ENCODE measurements at regions not wholly inside any gene's neighbourhood (a gene's known extent, or its start where the extent isn't known, plus 50 kb on each side); places are given as distances from the start of the nearest gene placed in this dataset.

DNA sequence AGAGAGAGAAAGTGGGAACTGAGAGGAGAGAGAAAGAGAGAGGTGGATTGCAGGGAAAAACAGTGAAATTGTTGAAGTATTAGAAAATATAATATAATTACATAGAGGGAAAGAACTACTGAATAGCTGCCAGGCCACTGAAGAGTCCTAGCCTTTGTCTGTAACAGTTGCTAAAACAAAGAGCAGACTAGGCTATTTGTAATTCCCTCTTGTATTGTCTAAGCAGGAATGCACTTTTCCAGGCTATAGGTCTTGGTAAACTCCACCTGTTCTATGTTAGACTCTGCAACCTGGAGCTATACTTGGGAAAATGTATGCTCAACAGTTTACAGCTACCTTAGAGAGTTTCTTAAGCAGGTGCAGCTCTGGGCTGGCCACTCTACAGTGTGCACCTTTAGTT lies 1063.3 kb downstream of the ADGRL3 start:
- Histone ChIP-seq H3K9me3 (ENCODE audit: low read depth, low read length) (peaks cover 3% of the 10 kb centered on the region), H2AFZ (ENCODE audit: low read length) (no peak overlapping the region), H3K4me2 (ENCODE audit: insufficient read depth, low read length) (no peak overlapping the region), H3K27ac (ENCODE audit: low read depth, low read length) (no peak overlapping the region), H3K79me2 (ENCODE audit: insufficient read depth, low read length) (no peaks in the 10 kb centered on the region), H3K4me1 (ENCODE audit: insufficient read depth, low read length) (no peaks in the 10 kb centered on the region), H3K4me3 (ENCODE audit: insufficient read depth, low read length) (no peak overlapping the region), H3K27me3 (ENCODE audit: insufficient read depth, low read length) (no peaks in the 10 kb centered on the region), H4K20me1 (ENCODE audit: insufficient read depth, low read length) (no peaks in the 10 kb centered on the region), H3K36me3 (ENCODE audit: insufficient read depth, low read length) (no peaks in the 10 kb centered on the region)
- DNase-seq (ENCODE audit: insufficient read length, low spot score, missing footprints): no peak
- TF ChIP-seq, protein P1, sequence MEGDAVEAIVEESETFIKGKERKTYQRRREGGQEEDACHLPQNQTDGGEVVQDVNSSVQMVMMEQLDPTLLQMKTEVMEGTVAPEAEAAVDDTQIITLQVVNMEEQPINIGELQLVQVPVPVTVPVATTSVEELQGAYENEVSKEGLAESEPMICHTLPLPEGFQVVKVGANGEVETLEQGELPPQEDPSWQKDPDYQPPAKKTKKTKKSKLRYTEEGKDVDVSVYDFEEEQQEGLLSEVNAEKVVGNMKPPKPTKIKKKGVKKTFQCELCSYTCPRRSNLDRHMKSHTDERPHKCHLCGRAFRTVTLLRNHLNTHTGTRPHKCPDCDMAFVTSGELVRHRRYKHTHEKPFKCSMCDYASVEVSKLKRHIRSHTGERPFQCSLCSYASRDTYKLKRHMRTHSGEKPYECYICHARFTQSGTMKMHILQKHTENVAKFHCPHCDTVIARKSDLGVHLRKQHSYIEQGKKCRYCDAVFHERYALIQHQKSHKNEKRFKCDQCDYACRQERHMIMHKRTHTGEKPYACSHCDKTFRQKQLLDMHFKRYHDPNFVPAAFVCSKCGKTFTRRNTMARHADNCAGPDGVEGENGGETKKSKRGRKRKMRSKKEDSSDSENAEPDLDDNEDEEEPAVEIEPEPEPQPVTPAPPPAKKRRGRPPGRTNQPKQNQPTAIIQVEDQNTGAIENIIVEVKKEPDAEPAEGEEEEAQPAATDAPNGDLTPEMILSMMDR (IDR thresholded peaks at IDR 0.05; ENCODE audit: extremely low read depth, low read depth, low read length): no peak

DNA sequence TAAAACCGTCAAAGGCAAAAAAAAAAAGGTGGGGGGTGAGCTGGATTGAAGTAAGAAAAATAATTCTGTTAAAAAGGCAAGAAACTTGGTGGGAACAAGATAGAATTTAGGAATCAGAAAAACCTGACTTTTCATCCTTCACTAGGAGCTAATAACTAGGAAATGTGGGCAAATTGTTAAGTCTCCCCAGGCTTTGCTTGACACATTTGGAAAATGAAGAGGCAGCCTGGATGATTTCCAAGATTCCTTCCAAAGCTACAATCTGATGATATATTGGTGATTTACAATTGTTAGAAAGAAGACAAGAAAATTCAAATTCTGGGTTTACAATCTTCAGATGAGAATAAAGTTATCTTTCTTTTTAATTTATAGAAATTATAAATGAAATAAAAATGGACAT lies 1062.5 kb downstream of the ADGRL3 start:
- Histone ChIP-seq H3K79me2 (ENCODE audit: insufficient read depth, low read length) (no peaks in the 10 kb centered on the region), H3K27me3 (ENCODE audit: insufficient read depth, low read length) (no peaks in the 10 kb centered on the region), H3K4me2 (ENCODE audit: insufficient read depth, low read length) (no peak overlapping the region), H3K4me1 (ENCODE audit: insufficient read depth, low read length) (no peaks in the 10 kb centered on the region), H3K27ac (ENCODE audit: low read depth, low read length) (no peak overlapping the region), H3K36me3 (ENCODE audit: insufficient read depth, low read length) (no peaks in the 10 kb centered on the region), H2AFZ (ENCODE audit: low read length) (no peak overlapping the region), H3K9me3 (ENCODE audit: low read depth, low read length) (peaks cover 3% of the 10 kb centered on the region), H3K4me3 (ENCODE audit: insufficient read depth, low read length) (no peak overlapping the region), H4K20me1 (ENCODE audit: insufficient read depth, low read length) (no peaks in the 10 kb centered on the region)
- TF ChIP-seq, protein P1 (IDR thresholded peaks at IDR 0.05; ENCODE audit: extremely low read depth, low read depth, low read length): no peak
- DNase-seq (ENCODE audit: insufficient read length, low spot score, missing footprints): no peak

DNA sequence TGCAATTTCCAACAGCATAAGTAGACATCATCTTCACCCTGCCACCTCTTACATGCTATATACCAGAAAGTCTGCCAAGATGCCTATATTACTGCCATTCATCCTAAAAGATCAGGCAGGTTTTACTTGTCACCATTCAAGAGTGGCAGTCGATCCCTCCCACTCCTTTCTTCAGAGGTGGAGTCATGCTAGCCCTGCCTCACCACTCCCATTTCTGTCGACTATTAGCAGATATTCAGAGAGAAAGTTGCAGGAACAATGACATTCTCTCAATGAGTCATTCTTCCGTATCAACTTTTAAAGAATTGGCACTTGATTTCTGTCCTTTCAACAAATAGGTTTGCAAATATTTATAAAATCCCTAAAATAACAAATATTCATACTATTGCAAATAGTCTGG lies 1060.1 kb downstream of the ADGRL3 start:
- H3K79me2 ChIP-seq (ENCODE audit: insufficient read depth, low read length): no peaks in the 10 kb centered on the region
- no peak overlapping the region for H3K4me2 ChIP-seq (ENCODE audit: insufficient read depth, low read length)
- no peaks in the 10 kb centered on the region for H3K36me3 ChIP-seq (ENCODE audit: insufficient read depth, low read length)
- DNase-seq (ENCODE audit: insufficient read length, low spot score, missing footprints): no peak
- H3K27me3 ChIP-seq (ENCODE audit: insufficient read depth, low read length): no peaks in the 10 kb centered on the region
- H3K27ac ChIP-seq (ENCODE audit: low read depth, low read length): no peak overlapping the region
- no peak overlapping the region for H2AFZ ChIP-seq (ENCODE audit: low read length)
- H3K9me3 ChIP-seq (ENCODE audit: low read depth, low read length): peaks cover 3% of the 10 kb centered on the region
- no peak overlapping the region for H3K4me3 ChIP-seq (ENCODE audit: insufficient read depth, low read length)
- H3K4me1 ChIP-seq (ENCODE audit: insufficient read depth, low read length): no peaks in the 10 kb centered on the region
- TF ChIP-seq, protein P1 (IDR thresholded peaks at IDR 0.05; ENCODE audit: extremely low read depth, low read depth, low read length): no peak
- no peaks in the 10 kb centered on the region for H4K20me1 ChIP-seq (ENCODE audit: insufficient read depth, low read length)

DNA sequence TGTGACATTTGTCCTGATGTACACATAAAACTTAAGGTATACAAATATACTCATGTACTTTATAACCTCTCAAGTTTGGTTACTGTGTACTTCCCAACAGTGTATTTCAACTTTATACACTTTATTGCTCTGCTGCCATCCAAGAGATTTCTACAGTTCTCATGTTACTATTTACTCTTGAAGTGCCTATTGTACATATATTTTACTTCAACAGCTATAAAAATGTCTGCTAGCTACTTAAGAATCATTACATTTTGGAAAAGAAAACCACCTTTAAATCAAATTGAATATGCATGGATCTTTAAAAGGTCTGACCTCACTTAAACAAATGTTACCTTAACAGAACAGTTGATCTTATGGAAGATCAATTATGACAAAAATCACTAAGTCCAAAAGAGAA lies 1056.4 kb downstream of the ADGRL3 start:
- peaks cover 3% of the 10 kb centered on the region for H3K9me3 ChIP-seq (ENCODE audit: low read depth, low read length)
- H3K36me3 ChIP-seq (ENCODE audit: insufficient read depth, low read length): no peaks in the 10 kb centered on the region
- no peaks in the 10 kb centered on the region for H3K4me1 ChIP-seq (ENCODE audit: insufficient read depth, low read length)
- no peaks in the 10 kb centered on the region for H3K27me3 ChIP-seq (ENCODE audit: insufficient read depth, low read length)
- H4K20me1 ChIP-seq (ENCODE audit: insufficient read depth, low read length): no peaks in the 10 kb centered on the region
- H3K4me3 ChIP-seq (ENCODE audit: insufficient read depth, low read length): no peak overlapping the region
- H3K27ac ChIP-seq (ENCODE audit: low read depth, low read length): no peak overlapping the region
- H2AFZ ChIP-seq (ENCODE audit: low read length): no peak overlapping the region
- no peak for DNase-seq (ENCODE audit: insufficient read length, low spot score, missing footprints)
- TF ChIP-seq, protein P1 (IDR thresholded peaks at IDR 0.05; ENCODE audit: extremely low read depth, low read depth, low read length): no peak
- no peak overlapping the region for H3K4me2 ChIP-seq (ENCODE audit: insufficient read depth, low read length)
- H3K79me2 ChIP-seq (ENCODE audit: insufficient read depth, low read length): no peaks in the 10 kb centered on the region

Data from osteoblast (primary cell).